Esophagus squamous epithelium (tissue), 5 donors: ENCODE measurements at regions not wholly inside any gene's neighbourhood (a gene's known extent, or its start where the extent isn't known, plus 50 kb on each side); places are given as distances from the start of the nearest gene placed in this dataset.
"Not testable (repeated sequence)": the region's sequence is repeated elsewhere in the genome, so short reads cannot be mapped to it uniquely, and the experiment has no call there.

Source experiments
- DNase-seq: peaks from one replicate; lab custom pipeline; 2025; lab: John Stamatoyannopoulos, UW
- H3K27ac ChIP-seq, 4 donors: fragments of 200-600 bp; sonication (generic); one replicate each; pipeline ENCODE4 v1.5.1; 2016 to 2019; ENCODE audit warnings: mild to moderate bottlenecking in 1 of 4
- H3K27me3 ChIP-seq, 4 donors: fragments of 200-600 bp; sonication (generic); 1 replicate in 3 of 4; 2 replicates in 1 of 4; pipeline versions ENCODE4 v1.5.1 to v1.6.0; 2017 to 2021; ENCODE audit warnings: antibody characterized with exemption in 1 of 4
- H3K36me3 ChIP-seq, 3 donors: fragments of 200-600 bp; sonication (generic); one replicate each; pipeline ENCODE4 v1.5.1; 2016 to 2019
- H3K4me1 ChIP-seq, 3 donors: fragments of 200-600 bp; sonication (generic); one replicate each; pipeline ENCODE4 v1.5.1; 2017 to 2019
- H3K4me3 ChIP-seq, 4 donors: fragments of 200-600 bp; sonication (generic); 1 replicate in 3 of 4; 2 replicates in 1 of 4; pipeline ENCODE4 v1.5.1; 2016 to 2019; ENCODE audit warnings: mild to moderate bottlenecking in 2 of 4, moderate library complexity in 1 of 4
- H3K9me3 ChIP-seq, 3 donors: fragments of 200-600 bp; sonication (generic); one replicate each; pipeline ENCODE4 v1.5.1; 2016 to 2019
- POLR2A ChIP-seq, 4 donors: fragments of 450-650 bp; IDR thresholded peaks; one replicate each; pipeline ENCODE4 v1.6.1; 2017; ENCODE audit warnings: antibody characterized with exemption in 4 of 4, mild to moderate bottlenecking in 4 of 4, moderate library complexity in 3 of 4
- WGBS, 2 donors: methylation state at CpG; one replicate each; pipeline ENCODE4 v1.1.5; 2018; 5-methylcytosine and 5-hydroxymethylcytosine counted together
- intact Hi-C: fragments of 100-400 bp; cut with DNase I; formaldehyde crosslinking; loops from one replicate; pipeline ENCODE4 v1.15.0; 2022
- TF ChIP-seq, protein P1 (sequence below), 6 experiments: fragments of 450-650 bp in 4 of 6; fragments of 200-600 bp in 2 of 6; sonication (generic) in 2 of 6; IDR thresholded peaks; one replicate each; pipeline ENCODE4 v1.5.1; 2016 to 2019; ENCODE audit warnings: antibody characterized with exemption in 6 of 6, mild to moderate bottlenecking in 4 of 6, moderate library complexity in 4 of 6
- donor health status: DM: yes; HTN: yes; CAD: no.

DNA sequence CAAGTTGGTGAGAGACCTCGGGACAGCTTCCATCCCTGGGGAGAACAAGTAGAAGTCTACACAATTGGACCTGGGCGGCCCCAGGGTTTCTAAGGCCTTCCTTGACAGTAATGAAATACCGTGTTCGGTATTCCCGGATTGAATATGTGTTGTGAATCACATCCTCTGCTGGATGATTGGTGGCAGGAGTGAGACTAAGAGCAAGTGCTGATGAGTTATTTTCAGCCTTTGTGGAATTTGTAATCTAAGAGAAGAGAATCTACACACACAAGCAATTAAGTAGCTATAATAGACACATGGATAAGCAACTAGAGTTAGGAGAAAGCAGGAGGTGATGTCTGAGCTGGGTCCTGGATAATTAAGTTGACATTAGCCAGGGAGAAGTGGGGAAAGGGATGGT is 64.8 kb upstream of the VWC2 start:
- no peak for TF ChIP-seq POLR2A (IDR thresholded peaks at IDR 0.05)
- TF ChIP-seq, protein P1, sequence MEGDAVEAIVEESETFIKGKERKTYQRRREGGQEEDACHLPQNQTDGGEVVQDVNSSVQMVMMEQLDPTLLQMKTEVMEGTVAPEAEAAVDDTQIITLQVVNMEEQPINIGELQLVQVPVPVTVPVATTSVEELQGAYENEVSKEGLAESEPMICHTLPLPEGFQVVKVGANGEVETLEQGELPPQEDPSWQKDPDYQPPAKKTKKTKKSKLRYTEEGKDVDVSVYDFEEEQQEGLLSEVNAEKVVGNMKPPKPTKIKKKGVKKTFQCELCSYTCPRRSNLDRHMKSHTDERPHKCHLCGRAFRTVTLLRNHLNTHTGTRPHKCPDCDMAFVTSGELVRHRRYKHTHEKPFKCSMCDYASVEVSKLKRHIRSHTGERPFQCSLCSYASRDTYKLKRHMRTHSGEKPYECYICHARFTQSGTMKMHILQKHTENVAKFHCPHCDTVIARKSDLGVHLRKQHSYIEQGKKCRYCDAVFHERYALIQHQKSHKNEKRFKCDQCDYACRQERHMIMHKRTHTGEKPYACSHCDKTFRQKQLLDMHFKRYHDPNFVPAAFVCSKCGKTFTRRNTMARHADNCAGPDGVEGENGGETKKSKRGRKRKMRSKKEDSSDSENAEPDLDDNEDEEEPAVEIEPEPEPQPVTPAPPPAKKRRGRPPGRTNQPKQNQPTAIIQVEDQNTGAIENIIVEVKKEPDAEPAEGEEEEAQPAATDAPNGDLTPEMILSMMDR (IDR thresholded peaks at IDR 0.05), result no peak
- no peaks in the 10 kb centered on the region for H3K36me3 ChIP-seq
- no peaks in the 10 kb centered on the region for H3K27me3 ChIP-seq
- DNase-seq, result no peak
- H3K4me1 ChIP-seq, result no peaks in the 10 kb centered on the region
- WGBS, 2 donors, result 90 to 93% methylated on average over 5 of the region's 5 CpGs
- intact Hi-C loops, result no loop called here
- H3K9me3 ChIP-seq, result no peaks in the 10 kb centered on the region
- H3K4me3 ChIP-seq, result no peak overlapping the region
- no peak overlapping the region for H3K27ac ChIP-seq

DNA sequence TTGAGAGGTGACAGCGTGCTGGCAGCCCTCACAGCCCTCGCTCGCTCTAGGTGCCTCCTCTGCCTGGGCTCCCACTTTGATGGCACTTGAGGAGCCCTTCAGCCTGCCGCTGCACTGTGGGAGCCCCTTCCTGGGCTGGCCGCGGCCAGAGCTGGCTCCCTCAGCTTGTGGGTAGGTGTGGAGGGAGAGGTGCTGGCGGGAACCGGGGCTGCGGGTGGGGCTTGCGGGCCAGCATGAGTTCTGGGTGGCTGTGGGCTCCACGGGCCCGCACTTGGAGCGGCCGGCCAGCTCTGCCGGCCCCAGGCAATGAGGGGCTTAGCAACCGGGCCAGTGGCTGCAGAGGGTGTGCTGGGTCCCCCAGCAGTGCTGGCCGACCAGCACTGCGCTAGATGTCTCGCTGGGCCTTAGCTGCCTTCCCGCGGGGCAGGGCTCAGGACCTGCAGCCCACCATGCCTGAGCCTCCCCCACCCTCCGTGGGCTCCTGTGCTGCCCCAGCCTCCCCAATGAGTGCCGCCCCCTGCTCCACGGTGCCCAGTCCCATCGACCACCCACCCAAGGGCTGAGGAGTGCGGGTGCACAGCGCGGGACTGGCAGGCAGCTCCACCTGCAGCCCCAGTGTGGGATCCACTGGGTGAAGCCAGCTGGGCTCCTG is 62.2 kb upstream of the VWC2 start:
- intact Hi-C loops, H3K4me3 ChIP-seq, DNase-seq, H3K27me3 ChIP-seq, H3K9me3 ChIP-seq, H3K27ac ChIP-seq, H3K4me1 ChIP-seq, H3K36me3 ChIP-seq: not testable (repeated sequence)
- 82 to 94% methylated on average over 3 of the region's 28 CpGs for WGBS, 2 donors

- Histone ChIP-seq H3K4me1 (no peaks in the 10 kb centered on the region), H3K4me3 (no peak overlapping the region), H3K27me3 (no peaks in the 10 kb centered on the region), H3K27ac (no peak overlapping the region), H3K9me3 (no peaks in the 10 kb centered on the region), H3K36me3 (no peaks in the 10 kb centered on the region)
- DNase-seq, result no peak
- intact Hi-C loops, result no loop called here
- WGBS, 2 donors, result 53 to 55% methylated on average over 2 of the region's 2 CpGs
- no peak for TF ChIP-seq POLR2A (IDR thresholded peaks at IDR 0.05)
- TF ChIP-seq, protein P1 (IDR thresholded peaks at IDR 0.05), result no peak
Measured at GRCh38 chr7:49714182-49714581, 59.3 kb upstream of the VWC2 start.

DNA sequence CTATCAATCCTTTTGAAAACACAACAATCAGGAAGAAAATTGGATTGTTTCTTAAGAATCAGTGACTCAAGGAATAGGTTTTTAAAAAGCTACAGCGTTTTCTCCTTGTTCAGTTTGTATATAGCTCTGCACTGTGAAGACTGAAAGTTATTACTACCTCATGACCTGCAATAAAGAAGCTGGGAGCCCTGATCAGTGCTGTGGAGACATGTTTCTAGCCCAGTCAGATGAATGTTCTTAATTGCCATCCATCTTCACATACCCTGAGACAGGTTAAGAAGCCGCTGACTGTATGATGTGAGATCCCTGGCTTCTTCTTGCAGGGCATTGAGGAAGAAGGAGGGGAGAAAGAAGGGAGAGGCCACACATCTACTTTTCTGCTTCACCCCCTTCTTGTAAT is 58.0 kb upstream of the VWC2 start:
- 80 to 83% methylated on average over 2 of the region's 2 CpGs for WGBS, 2 donors

DNA sequence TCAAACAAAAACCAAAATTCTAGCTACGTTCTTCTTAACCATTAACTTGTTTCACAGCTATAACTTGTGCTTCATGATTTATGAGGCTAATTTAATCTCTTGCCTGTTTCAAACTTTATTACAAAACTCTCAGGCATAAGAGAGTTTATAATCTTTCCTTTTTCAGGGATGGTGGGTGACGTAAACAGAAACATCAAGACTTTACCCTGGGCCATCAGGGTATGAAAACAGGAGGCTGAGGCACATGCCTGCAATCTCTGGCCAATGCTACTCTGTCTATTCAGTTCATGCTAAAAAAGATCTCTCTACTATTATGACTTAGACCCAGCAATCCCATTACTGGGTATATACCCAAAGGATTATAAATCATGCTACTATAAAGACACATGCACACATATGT is 55.9 kb upstream of the VWC2 start:
- Histone ChIP-seq H3K27ac (no peak overlapping the region), H3K36me3 (no peaks in the 10 kb centered on the region), H3K4me1 (no peaks in the 10 kb centered on the region), H3K27me3 (no peaks in the 10 kb centered on the region), H3K4me3 (no peak overlapping the region), H3K9me3 (no peaks in the 10 kb centered on the region)
- intact Hi-C loops, result no loop called here
- no peak for TF ChIP-seq POLR2A (IDR thresholded peaks at IDR 0.05)
- TF ChIP-seq, protein P1 (IDR thresholded peaks at IDR 0.05), result no peak
- no peak for DNase-seq
- WGBS, 2 donors, result 83 to 85% methylated on average over 2 of the region's 2 CpGs

More for the DNA sequence above, 58.0 kb upstream of the VWC2 start:
- no peak overlapping the region for H3K4me3 ChIP-seq
- H3K4me1 ChIP-seq, result no peaks in the 10 kb centered on the region
- DNase-seq, result no peak
- H3K27me3 ChIP-seq, result no peaks in the 10 kb centered on the region
- no peaks in the 10 kb centered on the region for H3K36me3 ChIP-seq
- H3K9me3 ChIP-seq, result no peaks in the 10 kb centered on the region
- no peak overlapping the region for H3K27ac ChIP-seq
- TF ChIP-seq, protein P1 (IDR thresholded peaks at IDR 0.05), result no peak
- no peak for TF ChIP-seq POLR2A (IDR thresholded peaks at IDR 0.05)
- intact Hi-C loops, result no loop called here

GRCh38 chr7:49718760-49719159 is 54.7 kb upstream of the VWC2 start:
- DNase-seq, result no peak
- Histone ChIP-seq H3K27me3 (no peaks in the 10 kb centered on the region), H3K4me1 (no peaks in the 10 kb centered on the region), H3K4me3 (no peak overlapping the region), H3K9me3 (no peaks in the 10 kb centered on the region), H3K36me3 (no peaks in the 10 kb centered on the region), H3K27ac (no peak overlapping the region)
- intact Hi-C loops, result no loop called here
- TF ChIP-seq POLR2A (IDR thresholded peaks at IDR 0.05), result no peak
- TF ChIP-seq, protein P1 (IDR thresholded peaks at IDR 0.05), result no peak
- 23 to 34% methylated on average over 4 of the region's 4 CpGs for WGBS, 2 donors
